ENCODE measurements at regions not wholly inside any gene's neighbourhood (a gene's known extent, or its start where the extent isn't known, plus 50 kb on each side); places are given as distances from the start of the nearest gene placed in this dataset.
"Not testable (repeated sequence)": the region's sequence is repeated elsewhere in the genome, so short reads cannot be mapped to it uniquely, and the experiment has no call there.

GRCh38 chr2:88925770-88926462, 234.4 kb downstream of the RPIA start:
- H3K4me1 Mint-ChIP-seq, result no peaks in the 10 kb centered on the region
- POLR2A ChIA-PET, result no interaction called here
- no peak overlapping the region for H3K27ac Mint-ChIP-seq
- H3K9me3 Mint-ChIP-seq, result no peaks in the 10 kb centered on the region
- CTCF ChIA-PET, result no interaction called here
- no peaks in the 10 kb centered on the region for H3K36me3 Mint-ChIP-seq (ENCODE audit: low read depth)
- no peak overlapping the region for H3K4me3 Mint-ChIP-seq
- H3K27me3 Mint-ChIP-seq, result peaks cover 18% of the 10 kb centered on the region
- DNase-seq, result no peak

DNA sequence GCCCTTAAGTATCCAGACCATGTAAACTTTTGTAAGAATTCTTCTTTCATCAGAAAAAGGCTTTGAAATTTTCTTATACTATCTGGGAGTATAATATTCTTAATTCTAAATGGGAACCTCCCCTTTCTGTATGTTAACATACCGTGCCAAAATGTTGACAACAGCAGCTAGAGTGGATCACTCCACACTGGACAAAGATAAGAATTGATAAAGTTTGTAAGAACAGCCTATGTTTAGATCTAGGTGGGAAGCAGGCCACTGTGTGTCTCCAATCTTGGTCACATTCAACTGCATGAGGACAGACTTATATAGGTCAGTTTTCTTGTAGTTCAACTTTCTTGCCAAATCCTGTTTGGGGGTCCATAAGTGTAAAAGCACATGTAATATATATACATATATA, 235.7 kb downstream of the RPIA start:
- peaks cover 14% of the 10 kb centered on the region for H3K27me3 Mint-ChIP-seq
- POLR2A ChIA-PET, result no interaction called here

GRCh38 chr2:88930659-88931058, 239.2 kb downstream of the RPIA start:
- ChIA-PET CTCF (no interaction called here), POLR2A (no interaction called here)
- no peaks in the 10 kb centered on the region for H3K9me3 Mint-ChIP-seq

More for the DNA sequence above, 235.7 kb downstream of the RPIA start:
- Mint-ChIP-seq H3K4me3 (no peak overlapping the region), H3K9me3 (no peaks in the 10 kb centered on the region), H3K27ac (no peak overlapping the region), H3K36me3 (ENCODE audit: low read depth) (no peaks in the 10 kb centered on the region), H3K4me1 (no peaks in the 10 kb centered on the region)
- DNase-seq, result no peak
- CTCF ChIA-PET, result interaction anchor here (0.6 kb wide), 1 partner anchor 13 kb away, joined by 3 read pairs; no protein-coding TSS in a partner anchor

DNA sequence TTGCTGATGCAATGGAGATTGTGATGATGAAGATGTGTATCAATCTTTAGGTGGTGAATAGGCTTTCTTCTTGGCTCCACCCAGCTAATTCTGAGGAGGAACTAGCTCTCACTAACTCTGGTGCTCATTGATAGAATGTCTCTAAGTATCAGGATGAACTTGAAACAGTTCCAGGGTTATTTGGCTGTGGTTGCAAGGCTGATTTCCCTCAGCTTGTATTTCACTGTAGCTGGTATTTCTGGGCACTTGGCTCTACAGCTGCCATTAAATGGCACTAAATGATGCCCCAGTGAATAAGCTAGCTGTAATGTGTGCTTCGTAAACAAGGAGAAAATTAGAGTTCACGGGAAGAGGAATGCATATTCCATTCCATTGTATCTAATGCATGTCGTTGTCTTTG, 241.2 kb downstream of the RPIA start:
- Mint-ChIP-seq H3K27ac (no peak overlapping the region), H3K4me1 (no peaks in the 10 kb centered on the region), H3K4me3 (no peak overlapping the region), H3K27me3 (peaks cover 3% of the 10 kb centered on the region), H3K36me3 (ENCODE audit: low read depth) (no peaks in the 10 kb centered on the region), H3K9me3 (no peaks in the 10 kb centered on the region)
- POLR2A ChIA-PET, result no interaction called here
- CTCF ChIA-PET, result no interaction called here
- DNase-seq, result no peak

More at GRCh38 chr2:88930659-88931058, 239.2 kb downstream of the RPIA start:
- no peaks in the 10 kb centered on the region for H3K36me3 Mint-ChIP-seq (ENCODE audit: low read depth)
- DNase-seq, result no peak
- H3K27ac Mint-ChIP-seq, result no peak overlapping the region
- H3K4me3 Mint-ChIP-seq, result no peak overlapping the region
- H3K27me3 Mint-ChIP-seq, result peaks cover 3% of the 10 kb centered on the region
- H3K4me1 Mint-ChIP-seq, result no peaks in the 10 kb centered on the region

DNA sequence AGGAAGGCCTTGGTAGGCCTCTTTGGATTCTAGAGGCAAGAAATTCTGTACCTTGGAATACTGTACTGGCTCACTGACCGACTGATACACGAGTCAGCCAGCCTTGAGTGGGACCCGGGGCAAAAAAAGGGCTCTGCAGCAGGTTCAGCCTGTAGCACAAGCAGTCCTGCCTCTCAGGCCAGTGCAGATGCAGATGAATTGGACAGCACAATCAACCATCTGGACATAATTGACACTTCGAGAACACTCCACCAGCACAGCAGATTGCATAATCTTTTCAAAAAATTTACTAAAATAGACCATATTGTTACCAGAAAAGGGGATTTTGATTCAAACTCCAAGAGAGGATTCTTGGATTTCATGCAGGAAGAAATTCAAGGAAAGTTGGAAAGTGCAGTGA, 241.6 kb downstream of the RPIA start:
- H3K27ac Mint-ChIP-seq, result no peak overlapping the region
- H3K4me3 Mint-ChIP-seq, result no peak overlapping the region
- peaks cover 3% of the 10 kb centered on the region for H3K27me3 Mint-ChIP-seq
- no peaks in the 10 kb centered on the region for H3K36me3 Mint-ChIP-seq (ENCODE audit: low read depth)
- H3K9me3 Mint-ChIP-seq, result no peaks in the 10 kb centered on the region
- no peaks in the 10 kb centered on the region for H3K4me1 Mint-ChIP-seq
- ChIA-PET POLR2A (no interaction called here), CTCF (no interaction called here)
- DNase-seq, result no peak

- ChIA-PET CTCF (no interaction called here), POLR2A (no interaction called here)
- Mint-ChIP-seq H3K36me3 (ENCODE audit: low read depth) (no peaks in the 10 kb centered on the region), H3K4me3 (no peak overlapping the region), H3K4me1 (no peaks in the 10 kb centered on the region), H3K9me3 (no peaks in the 10 kb centered on the region), H3K27ac (no peak overlapping the region), H3K27me3 (peaks cover 3% of the 10 kb centered on the region)
- DNase-seq, result no peak
Observed at GRCh38 chr2:88933980-88934379, 242.5 kb downstream of the RPIA start.

DNA sequence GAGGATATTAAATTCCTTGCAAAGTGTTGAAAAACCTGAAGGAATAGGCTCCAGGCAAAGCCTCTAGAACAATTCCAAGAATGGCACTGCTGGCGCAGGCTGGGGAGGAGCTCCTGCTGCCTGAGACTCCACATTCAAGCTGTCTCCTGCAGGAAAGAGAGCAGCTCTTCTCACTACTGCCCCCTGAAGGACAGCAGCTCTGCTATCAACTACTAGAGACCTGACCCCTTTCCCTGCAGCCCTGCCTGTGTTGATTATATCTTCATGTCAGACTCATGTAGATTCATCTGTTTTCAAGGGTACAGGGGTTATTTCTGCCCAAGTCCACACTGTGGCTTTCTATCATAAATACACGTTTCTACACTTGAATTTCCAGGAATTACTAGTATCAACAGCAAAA, 249.7 kb downstream of the RPIA start:
- POLR2A ChIA-PET; H3K36me3 Mint-ChIP-seq (ENCODE audit: low read depth); H3K4me3 Mint-ChIP-seq; H3K27me3 Mint-ChIP-seq; H3K9me3 Mint-ChIP-seq; H3K4me1 Mint-ChIP-seq; H3K27ac Mint-ChIP-seq; CTCF ChIA-PET: not testable (repeated sequence)
- peak; percentile 10 for DNase-seq

DNA sequence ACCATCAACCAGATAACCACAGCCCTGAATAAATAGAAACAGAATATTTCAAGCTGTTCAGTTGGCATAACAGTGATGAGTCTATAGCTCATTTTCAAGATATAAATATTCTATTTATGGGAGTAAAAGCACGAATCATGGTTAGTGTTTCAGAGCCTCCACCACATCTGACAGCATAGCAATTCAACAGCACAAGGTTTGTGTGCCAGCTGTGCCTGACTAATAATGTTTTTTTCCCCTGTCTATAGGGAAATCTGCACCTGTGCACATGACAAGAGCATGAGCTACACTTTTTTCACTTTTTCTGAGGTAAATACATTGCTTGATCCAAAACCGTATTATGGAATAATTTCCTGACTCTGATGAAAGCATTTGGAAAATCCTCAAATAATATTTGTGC, 251.3 kb downstream of the RPIA start:
- Mint-ChIP-seq H3K36me3 (ENCODE audit: low read depth) (no peaks in the 10 kb centered on the region), H3K4me3 (no peak overlapping the region), H3K9me3 (no peaks in the 10 kb centered on the region), H3K4me1 (no peaks in the 10 kb centered on the region), H3K27me3 (peaks cover 4% of the 10 kb centered on the region), H3K27ac (no peak overlapping the region)
- POLR2A ChIA-PET, result no interaction called here
- CTCF ChIA-PET, result no interaction called here
- no peak for DNase-seq

DNA sequence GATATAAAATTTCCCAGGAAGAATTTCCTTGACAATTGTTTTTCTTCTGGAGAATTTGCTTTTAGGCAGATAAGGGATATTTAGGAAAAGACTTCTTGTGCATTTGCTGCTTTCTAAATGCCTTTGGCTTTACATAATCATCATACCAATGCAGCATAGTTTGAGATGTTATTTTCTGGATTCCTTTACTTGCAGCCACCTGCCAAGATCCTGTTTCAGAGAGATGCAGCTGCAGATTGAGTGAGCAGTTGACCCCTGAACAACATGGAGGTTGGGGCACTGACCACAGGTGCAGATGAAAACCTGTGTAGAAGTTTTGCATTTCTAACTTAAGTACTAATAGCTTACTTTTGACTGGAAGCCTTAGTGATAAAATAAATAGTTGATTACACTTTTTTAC, 257.9 kb downstream of the RPIA start:
- peaks cover 5% of the 10 kb centered on the region for H3K27me3 Mint-ChIP-seq
- H3K4me1 Mint-ChIP-seq, result no peaks in the 10 kb centered on the region
- ChIA-PET POLR2A (no interaction called here), CTCF (no interaction called here)
- no peak overlapping the region for H3K27ac Mint-ChIP-seq
- no peak for DNase-seq
- no peak overlapping the region for H3K4me3 Mint-ChIP-seq
- no peaks in the 10 kb centered on the region for H3K9me3 Mint-ChIP-seq
- H3K36me3 Mint-ChIP-seq (ENCODE audit: low read depth), result no peaks in the 10 kb centered on the region

- no peak overlapping the region for H3K4me3 Mint-ChIP-seq
- H3K27ac Mint-ChIP-seq, result no peak overlapping the region
- H3K27me3 Mint-ChIP-seq, result peaks cover 5% of the 10 kb centered on the region
- CTCF ChIA-PET, result no interaction called here
- POLR2A ChIA-PET, result no interaction called here
- no peaks in the 10 kb centered on the region for H3K36me3 Mint-ChIP-seq (ENCODE audit: low read depth)
- no peaks in the 10 kb centered on the region for H3K9me3 Mint-ChIP-seq
- no peaks in the 10 kb centered on the region for H3K4me1 Mint-ChIP-seq
- DNase-seq, result no peak
Observed at GRCh38 chr2:88950010-88950409, 258.5 kb downstream of the RPIA start.

DNA sequence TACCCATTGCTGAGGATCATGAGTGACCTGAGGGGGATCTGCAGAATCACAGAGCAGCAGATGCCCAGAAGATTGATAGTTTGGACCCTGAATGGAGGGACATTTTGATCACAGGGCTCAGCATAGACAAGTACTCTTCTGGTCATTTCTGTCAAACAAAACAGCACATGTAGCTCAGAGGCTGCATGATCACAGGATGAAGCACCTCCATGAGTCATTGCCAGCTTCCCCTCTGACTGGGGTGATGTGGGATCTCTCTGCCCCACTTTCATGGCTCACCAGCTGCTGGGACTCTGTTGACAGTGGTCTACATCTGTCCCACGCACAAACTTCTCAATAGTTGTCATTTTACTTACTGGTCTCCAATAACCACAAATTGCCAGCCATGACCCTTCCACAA, 264.1 kb downstream of the RPIA start:
- Mint-ChIP-seq H3K4me3 (no peak overlapping the region), H3K4me1 (no peaks in the 10 kb centered on the region), H3K36me3 (ENCODE audit: low read depth) (no peaks in the 10 kb centered on the region), H3K27me3 (peaks cover 5% of the 10 kb centered on the region), H3K27ac (no peak overlapping the region), H3K9me3 (no peaks in the 10 kb centered on the region)
- ChIA-PET POLR2A (no interaction called here), CTCF (no interaction called here)
- DNase-seq, result no peak

DNA sequence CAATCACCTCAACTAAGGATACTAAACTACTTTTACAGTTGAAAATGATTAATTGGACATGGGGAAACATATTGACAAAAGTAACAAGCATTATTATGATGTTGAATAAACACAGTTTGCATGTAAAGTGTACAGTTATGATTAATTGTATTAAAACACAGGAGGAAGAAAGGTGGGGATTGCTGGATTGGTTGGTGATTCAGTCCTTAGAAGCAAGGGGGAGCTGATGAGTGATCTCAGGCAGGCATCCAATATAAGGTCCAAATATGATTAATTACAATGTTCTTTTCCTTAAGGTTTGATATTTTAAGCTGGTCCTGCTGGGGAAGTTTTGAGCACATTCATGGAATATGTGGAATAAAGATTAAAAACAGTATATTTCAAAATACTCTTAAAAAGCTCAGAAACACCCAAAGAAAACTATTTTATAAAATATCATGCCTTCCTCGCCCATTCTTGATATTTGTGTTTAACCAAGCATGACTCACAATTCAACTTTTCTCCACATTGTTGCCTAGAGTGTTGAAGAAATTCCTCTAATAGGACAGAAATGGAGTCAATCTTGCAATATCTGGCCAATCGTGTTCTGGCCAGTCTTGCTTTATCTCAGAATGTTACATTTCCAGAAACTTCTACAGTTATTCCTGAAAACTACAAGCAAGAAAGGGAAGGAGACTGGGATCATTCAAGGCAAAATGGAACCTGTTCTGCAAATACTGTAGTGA, 268.2 kb downstream of the RPIA start:
- Mint-ChIP-seq H3K4me1 (no peaks in the 10 kb centered on the region), H3K9me3 (no peaks in the 10 kb centered on the region), H3K36me3 (ENCODE audit: low read depth) (no peaks in the 10 kb centered on the region), H3K4me3 (no peak overlapping the region), H3K27me3 (peaks cover 12% of the 10 kb centered on the region), H3K27ac (no peak overlapping the region)
- POLR2A ChIA-PET, result no interaction called here
- DNase-seq, result no peak
- CTCF ChIA-PET, result no interaction called here

DNA sequence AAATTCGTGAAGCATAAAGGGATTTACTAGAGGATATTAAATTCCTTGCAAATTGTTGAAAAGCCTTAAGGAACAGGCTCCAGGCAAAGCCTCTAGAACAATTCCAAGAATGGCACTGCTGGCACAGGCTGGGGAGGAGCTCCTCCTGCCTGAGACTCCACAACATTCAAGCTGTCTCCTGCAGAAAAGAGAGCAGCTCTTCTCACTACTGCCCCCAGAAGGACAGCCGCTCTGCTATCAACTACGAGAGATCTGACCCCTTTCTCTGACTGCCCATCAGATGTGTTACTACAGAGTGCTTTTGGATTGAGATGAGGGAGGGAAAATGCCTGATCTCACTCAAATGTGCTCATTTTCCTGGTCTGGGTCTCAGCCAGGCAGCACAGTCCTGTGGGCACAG, 269.9 kb downstream of the RPIA start:
- H3K27ac Mint-ChIP-seq; H3K9me3 Mint-ChIP-seq; H3K36me3 Mint-ChIP-seq (ENCODE audit: low read depth); POLR2A ChIA-PET; H3K4me3 Mint-ChIP-seq; CTCF ChIA-PET; DNase-seq; H3K4me1 Mint-ChIP-seq: not testable (repeated sequence)
- peaks cover 17% of the 10 kb centered on the region for H3K27me3 Mint-ChIP-seq

- H3K4me1 Mint-ChIP-seq, result no peaks in the 10 kb centered on the region
- peaks cover 7% of the 10 kb centered on the region for H3K27me3 Mint-ChIP-seq
- ChIA-PET POLR2A (no interaction called here), CTCF (interaction anchor here (0.5 kb wide), 1 partner anchor 509 kb away, joined by 3 read pairs; no protein-coding TSS in a partner anchor)
- no peaks in the 10 kb centered on the region for H3K36me3 Mint-ChIP-seq (ENCODE audit: low read depth)
- no peaks in the 10 kb centered on the region for H3K9me3 Mint-ChIP-seq
- H3K27ac Mint-ChIP-seq, result no peak overlapping the region
- no peak overlapping the region for H3K4me3 Mint-ChIP-seq
- no peak for DNase-seq
Observed at GRCh38 chr2:88967844-88968243, 276.4 kb downstream of the RPIA start.

All from activated CD4-positive, alpha-beta T cell treated with anti-CD3 and anti-CD28 coated beads, Interleukin-2, amount 10 ng/mL, durations not matched to agents 7 days and 5 days (primary cell).